Inferior parietal cortex (tissue), 1 donor: ENCODE measurements at regions not wholly inside any gene's neighbourhood (a gene's known extent, or its start where the extent isn't known, plus 50 kb on each side); places are given as distances from the start of the nearest gene placed in this dataset.

Experiments
- DNase-seq: peaks from one replicate; pipeline ENCODE4 v3.0.0-alpha.2; 2016; ENCODE audit errors: extremely low spot score

DNA sequence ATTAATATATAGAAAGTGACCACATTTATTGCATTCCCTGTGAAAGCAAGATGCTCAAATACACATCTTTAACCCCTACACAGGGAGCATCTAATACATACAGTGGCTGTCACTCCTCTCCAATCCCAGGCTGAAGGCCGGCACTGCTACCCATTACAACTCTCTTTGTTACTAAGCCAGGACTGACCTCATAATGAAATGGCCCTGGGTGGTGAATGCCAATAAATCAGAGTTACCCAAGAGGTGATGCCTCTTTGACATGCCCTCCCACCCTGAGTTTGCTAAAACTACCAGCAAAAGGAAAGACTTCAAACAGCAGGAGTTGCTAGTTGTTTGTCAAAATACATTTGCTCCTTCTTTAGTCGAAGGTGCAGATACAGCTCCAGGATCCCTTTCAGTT, 214.2 kb downstream of the FOXA2 start:
- DNase-seq: no peak

DNA sequence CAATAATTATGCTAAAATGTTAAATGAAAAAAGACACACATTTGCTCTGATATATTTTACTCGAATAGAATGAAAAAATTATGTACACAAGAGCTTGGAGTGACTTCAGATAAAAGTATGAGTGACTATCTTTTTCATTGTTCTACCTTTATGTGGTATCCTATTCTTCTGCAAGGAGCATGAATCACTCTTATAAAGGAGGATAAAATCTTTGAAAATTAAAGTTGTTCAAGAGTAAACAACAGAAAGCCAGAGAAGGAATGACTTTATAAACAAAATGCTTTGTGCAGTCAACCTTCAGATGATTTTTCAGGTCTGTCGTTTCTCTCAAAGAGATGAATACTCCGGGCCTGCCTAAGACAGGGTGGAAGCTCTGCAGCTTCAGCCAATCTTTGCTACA, 215.3 kb downstream of the FOXA2 start:
- no peak for DNase-seq

DNA sequence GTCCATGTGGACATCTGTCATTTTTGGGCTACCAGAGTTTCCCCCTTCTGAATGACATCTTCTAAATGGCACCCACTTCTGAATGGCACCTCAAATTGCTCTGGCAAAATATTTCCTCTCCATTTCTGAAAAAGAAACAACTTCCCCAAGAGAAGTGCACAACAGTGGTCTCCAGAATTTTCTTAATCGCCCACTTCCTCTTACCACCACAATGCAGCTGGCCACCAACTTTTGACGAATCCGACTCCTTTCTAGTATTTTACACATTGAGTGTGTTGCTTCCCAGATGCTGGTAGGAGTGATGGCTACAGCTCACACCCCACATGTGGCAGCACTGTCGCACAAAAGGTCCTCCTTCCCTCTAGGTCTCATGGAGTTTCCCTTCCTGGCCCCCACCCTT, 216.1 kb downstream of the FOXA2 start:
- no peak for DNase-seq

DNA sequence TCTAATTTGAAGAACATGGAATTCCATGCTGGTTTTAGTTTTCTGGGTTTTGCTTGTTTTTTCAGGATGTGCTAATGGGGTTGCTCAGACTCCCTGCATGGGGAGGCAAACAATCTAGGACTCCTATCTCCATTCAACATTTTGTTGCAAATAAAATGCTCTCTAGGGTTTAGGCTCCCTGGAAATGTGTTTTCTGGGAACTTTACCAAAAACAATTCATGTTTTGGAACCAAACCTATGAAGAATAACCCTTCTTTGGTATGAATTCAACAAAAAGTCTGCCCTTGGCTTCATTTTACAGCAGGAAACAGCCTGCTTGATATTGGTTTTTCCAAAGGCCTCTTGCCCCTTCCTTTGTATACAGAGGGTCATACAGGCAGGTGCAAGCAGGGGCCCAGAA, 217.7 kb downstream of the FOXA2 start:
- DNase-seq: no peak

DNA sequence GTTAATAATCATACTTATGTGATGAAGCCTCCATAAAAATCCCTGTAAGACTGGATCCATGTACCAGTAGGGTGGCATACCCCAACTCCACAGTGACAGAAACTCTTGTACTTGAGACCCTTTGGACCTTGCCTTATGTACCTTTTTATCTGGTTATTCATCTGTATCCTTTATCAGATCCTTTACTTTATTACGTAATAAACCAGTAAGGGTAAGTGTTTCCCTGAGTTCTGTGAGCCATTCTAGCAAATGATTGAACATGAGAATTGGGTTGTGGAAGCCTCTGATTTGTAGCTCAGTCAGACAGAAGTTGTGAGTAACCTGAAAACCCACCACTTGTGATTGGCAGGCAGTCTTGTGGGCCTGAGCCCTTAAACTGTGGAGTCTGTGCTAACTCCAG, 229.7 kb downstream of the FOXA2 start:
- DNase-seq: no peak

DNA sequence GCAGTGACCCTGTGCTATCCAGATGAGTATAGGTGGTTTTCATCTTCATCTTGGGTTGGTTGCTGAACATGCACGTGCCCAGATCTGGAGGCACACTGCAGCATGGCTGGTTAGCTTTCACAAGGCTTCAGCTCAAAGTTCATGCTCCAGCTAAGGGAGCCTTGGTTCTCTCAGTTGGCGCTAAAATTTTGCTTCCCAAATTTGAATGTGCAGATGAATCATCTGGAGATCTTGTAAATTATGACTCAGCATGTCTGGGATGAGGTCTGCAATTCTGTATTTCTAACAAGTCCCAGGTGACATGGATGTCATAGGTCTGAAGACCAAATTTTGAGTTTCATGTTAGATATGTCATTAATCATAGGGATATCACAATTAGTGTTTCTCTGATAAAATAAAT, 230.8 kb downstream of the FOXA2 start:
- DNase-seq: no peak

DNA sequence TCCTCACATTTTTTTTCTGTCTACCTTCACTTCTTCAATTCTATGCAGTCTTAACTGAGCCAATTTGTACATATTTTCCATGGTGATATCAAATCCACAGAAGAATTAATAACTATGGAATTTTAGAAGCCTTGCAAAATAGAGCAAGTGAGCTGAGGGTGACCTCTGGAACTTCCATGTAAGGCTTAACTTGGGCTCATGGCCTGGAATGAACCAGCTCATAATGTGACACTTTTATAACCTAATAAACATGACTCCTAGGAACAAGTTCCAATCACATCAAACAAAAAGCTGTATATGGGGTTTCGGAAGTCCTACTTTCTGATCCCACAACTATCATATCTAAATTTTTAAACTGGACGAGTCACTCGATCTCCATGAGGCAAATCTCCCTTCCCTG, 232.4 kb downstream of the FOXA2 start:
- no peak for DNase-seq

DNA sequence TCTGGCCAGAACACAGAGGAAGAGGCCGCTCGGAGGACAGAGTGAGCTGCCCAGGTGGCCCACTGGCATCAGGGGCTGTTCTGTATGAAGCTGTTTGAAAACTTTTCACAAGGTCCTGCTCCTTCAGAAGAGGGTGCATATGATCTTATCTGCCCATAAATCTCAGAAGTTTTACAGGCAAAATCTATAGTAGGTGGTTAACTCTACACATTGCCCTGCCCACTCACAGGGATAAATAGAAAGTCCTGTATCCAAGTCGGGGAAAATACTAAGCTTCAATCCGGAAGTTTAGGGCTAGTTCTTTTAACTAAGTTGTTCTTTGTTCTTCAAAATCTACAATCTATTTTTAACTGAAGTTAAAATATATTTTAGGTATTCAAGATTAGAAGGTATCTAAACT, 233.7 kb downstream of the FOXA2 start:
- no peak for DNase-seq

DNA sequence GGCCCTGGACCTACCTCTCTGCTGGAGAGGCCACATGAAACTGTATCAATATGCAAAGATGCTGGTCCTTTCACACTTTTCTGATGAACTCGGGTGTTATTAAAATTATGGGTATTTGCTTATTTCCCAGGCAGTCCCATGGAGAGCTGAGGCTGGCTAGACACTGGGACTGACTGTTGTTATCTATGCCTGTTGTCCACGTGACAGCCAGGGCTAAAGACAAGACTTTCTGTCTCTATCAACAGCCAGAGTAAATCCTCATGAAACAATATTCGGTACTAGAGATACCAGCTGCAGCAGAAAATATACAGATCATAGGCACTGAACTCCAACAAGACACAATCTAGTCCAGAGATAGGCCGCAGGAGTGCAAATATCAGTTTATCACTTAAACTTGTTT, 236.4 kb downstream of the FOXA2 start:
- no peak for DNase-seq

DNA sequence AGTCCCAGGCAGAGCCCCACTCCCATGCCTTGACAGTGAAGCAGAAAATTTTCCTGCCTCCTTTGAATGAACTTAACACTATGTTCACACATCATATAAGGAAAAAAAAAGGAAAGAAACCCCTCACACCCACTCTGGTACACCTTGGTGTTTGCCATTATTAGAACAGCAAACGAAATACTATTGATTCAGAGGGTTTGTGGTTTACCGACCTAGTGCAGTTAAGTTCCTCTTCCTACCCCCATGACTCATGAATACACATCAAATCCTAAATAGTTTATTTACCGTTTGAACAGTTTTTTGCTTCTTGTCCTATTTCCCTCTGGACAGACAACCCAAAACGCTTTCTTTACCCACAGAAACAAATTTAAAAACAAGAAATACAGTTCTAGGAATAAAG, 237.7 kb downstream of the FOXA2 start:
- no peak for DNase-seq

DNA sequence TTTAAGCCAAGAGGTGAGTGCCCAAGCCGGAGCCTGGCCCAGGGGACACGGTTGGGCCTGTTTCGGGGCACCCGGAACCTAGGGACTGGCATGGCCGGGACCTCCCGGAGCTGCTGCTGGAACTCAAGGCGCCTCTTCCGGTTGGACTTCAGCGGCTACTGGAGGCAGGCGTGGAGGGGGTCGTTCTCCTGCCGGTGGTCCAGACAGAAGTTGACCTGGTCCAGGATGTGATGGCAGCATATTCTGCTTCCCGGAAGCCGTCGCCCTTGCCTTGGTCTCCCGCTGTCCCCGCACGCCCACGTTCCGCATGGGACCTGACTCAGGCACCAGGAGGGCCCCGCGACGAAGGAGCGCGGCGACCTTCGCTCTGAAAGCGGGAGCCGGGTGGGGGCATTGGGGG, 240.8 kb downstream of the FOXA2 start:
- DNase-seq: no peak

DNA sequence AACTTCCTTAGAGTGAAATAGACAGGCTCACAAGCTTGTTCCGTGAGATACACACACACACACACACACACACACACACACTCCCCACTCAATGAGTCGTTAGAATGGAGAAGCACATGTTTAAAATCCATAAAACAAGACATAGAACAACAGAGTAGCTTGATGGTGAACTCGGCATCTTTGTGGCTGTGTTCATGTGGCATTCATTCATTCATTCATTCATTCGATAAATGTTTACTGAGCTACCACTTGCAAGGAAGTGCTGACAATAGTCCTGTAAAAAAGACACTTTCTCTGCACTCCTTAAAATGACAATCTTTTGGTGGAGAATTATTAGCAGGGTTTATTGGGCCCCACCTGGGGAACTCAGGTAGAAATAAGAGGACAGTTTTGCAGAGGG, 242.0 kb downstream of the FOXA2 start:
- no peak for DNase-seq

DNA sequence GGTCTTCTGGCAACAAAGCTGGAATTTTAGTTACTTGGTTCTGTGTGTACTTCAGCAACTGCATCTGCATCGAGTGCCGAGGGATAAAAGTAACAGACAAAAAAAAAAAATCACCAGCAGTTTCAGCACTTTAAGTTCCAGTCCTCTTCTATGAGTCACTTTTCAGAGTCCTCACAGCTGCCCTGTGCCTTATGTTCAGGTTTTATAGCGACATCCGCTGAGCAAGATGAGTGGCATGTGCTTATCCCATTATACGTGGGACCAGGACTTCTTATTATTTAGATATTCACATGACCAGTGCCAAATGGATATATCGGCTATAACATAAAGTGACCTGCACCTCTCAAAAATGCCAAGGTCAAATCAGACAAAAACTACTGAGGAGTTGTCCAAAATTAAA, 242.9 kb downstream of the FOXA2 start:
- no peak for DNase-seq

DNA sequence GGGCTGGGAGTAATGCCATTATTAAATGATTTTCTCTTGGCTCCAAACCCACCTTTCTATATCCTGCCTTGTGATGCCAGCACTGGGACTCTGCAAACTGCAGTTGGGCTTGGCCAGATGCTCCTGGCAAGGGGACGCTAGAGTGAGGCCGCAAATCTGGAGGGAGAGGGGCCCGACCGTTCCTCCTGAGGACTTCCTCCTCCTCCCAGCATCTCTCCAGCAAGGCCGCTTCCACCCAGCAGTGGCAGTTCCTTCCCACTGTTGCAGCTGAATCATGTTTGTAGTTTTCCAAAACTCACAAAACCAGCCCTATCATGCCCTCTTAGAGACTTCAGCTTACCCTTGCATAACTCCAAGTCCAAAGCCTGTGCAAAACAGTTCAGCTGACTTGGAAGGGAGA, 244.4 kb downstream of the FOXA2 start:
- DNase-seq: no peak

DNA sequence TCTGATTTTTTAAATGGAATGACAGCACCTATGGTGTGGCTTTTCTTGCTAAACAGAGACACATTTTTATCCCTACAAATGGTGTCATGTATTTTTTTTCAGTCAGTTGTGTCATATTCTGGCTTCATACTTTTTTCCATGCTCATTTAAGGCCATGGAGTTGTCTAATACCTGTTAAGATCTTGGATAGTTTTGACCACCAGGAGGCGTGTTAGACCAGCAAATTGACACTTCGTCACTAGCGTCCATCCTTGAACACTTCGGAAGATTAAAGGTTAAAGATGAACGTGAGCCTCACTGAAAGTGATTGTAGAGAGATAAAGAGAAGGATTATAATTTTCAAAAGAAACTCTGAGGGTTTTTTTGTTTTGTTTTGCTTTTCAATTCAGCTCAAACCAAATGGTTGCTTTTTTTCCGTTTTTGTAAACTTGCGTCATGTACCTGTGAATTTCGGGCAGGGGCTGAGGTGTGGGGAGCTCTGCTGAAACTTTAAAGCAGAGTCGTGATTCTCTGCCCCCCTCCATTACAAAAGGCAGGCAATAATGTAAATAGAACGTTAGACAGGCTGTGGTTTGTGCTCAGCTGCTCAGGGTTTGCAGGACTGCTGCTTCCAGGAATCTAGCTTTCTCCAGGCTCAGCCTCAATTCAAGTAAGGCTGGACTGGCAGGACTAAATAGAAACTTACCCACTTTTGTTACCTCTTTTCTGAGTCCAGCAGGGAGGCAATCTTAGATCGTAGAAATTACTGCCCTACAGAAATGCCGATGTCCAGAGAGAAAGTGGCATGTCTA, 245.1 kb downstream of the FOXA2 start:
- DNase-seq: peak; percentile 85

DNA sequence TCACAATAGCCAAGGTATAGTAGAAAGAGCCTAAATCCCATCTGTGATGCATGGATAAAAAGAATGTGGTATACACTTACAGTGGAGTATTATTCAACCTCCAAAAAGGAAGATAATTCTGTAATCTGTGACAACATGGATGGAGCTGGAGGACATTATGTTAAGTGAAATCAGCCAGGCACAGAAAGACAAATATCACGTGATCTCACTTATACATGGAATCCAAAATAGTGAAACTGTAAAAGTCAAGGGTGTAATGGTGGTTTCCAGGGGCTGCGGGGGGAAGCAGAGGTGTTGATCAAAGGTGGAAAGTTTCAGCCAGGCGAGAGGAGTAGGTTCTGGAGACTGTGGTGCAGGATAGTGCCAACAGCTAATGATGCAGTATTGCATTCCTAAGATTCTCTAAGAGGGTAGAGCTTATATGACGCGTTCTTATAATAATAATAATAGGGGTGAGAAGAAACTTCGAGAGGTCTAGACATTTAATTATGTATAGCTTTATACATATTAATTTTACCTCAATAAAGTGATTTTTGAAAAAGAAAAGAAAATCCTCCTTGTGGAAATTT, 246.1 kb downstream of the FOXA2 start:
- DNase-seq: no peak

DNA sequence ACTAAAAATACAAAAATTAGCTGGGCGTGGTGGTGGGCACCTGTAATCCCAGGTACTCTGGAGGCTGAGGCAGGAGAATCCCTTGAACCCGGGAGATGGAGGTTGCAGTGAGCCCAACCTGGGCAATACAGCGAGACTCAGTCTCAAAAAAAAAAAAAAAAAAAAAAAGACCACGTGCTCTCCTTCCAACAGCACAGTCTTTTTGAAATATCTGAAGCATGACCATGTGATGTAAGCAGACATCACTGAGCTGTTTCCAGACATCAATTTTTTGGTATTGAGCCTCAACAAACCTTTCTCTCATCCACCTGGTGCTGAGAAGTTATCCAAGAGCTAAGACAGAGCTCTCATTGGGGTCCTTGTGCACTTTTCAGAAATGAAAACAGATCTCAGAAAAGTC, 249.2 kb downstream of the FOXA2 start:
- no peak for DNase-seq

DNA sequence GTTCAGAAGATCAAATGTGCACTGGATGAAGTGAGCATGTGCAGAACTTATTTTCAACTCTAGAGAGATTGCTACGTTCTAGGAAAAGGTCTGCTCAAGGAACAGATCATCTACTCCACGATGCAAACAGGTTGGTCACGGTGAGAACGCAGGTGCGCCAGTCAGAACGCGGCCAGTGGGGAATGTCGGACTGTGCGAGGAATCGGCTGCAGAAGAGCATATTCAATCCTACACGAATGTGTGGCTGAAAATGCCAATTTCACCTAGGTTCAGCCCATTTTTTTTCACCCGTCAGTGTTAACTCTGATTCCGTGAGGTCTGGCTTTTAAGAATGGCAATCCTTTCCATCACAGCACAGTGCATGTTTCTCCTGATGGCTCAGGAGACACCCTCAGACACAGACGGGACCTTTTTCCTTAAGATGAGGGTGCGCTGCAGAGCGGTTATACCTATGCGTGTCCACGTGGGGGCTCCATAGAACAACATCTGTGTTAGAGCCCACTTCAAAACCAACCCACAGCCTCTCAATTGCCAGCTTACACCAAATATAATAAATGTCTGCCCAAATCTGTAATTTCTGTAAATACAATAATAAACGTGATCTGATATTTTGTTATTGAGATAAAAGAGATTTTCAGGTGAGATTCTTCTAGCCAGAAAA, 250.4 kb downstream of the FOXA2 start:
- DNase-seq: peak; percentile 44

DNA sequence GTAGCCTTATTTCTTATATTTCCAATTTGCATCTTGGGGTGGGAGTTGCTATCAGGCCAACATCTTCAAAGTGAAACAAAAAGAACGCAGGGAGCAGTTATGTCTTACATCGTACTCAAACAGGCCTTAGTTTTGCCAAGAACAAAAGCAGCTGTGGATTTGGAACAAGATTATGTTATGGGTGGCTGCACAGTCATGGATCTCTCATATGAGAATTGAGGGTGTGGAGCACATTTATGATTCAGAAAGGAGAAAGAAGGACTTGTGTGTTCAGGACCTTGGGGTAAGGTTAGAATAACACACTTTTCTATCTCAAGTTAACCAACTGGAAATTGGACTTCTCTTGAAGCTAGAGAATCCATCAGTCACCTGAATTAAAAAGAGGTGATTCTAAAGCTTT, 259.9 kb downstream of the FOXA2 start:
- no peak for DNase-seq

DNA sequence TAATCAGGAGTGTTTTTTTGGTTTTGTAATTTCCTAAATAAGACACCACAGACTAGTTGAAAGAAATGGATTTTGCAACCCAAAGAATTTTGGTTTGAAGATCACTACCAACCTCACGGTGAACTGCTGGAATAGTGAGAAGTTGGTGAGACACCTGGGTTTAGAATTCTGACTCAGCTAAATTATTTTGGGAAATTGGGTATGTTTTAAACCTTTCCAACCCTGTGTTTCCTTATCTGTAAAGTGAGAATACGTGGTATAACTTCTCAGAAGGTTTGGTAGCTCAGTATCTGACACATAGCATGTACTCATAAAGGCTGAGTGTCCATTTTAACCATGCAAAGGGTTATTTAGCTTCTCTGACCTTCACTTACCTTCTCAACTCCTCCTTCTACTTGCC, 261.9 kb downstream of the FOXA2 start:
- DNase-seq: no peak

DNA sequence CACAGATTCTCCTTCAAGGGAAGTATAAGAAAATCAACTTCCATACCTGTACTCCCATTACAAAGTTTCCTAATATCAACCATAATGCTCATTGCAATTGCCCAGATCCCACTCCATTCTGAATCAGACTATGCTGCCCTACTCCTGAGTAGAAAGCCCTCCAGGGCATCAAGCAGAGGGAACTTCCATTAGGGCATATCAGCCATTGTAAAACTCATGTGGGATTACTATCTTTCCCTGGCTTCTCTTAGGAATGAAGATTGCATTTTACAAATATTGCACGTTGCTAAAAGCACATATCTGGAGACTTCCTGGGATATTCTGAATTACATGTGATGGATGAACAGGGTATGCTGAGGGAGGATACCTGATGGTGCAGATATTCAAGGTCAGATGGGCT, 263.2 kb downstream of the FOXA2 start:
- DNase-seq: no peak

DNA sequence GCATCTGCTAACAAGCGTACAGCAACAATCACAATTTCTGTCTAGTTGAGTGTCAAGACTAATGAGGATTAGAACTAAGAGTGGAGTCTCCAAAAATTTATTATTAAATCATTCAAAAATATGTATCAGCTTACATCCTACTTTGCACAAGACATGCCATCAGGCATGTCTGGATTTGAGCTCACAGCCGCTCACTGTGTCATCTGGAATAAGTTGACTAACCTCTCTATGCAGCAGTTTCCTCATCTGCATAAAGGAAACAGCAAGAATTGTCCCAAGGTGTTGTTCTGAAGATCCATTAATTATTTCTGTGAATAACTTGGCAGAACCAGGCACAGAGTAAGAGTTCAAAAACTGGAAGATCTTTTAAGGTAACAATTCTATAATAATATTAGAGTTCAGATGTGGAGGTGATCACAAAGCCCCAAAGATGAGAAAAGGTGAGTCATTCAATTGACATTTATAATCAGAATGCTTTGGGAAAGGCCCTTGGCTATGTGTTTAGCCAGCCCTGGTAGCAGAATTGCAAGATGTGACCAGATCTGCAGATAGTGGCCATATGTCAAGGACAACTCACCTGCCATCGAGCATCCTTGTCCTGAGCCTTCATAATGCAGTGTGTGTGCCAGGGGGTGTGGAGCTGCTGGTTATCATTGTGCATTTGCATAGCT, 264.0 kb downstream of the FOXA2 start:
- no peak for DNase-seq

DNA sequence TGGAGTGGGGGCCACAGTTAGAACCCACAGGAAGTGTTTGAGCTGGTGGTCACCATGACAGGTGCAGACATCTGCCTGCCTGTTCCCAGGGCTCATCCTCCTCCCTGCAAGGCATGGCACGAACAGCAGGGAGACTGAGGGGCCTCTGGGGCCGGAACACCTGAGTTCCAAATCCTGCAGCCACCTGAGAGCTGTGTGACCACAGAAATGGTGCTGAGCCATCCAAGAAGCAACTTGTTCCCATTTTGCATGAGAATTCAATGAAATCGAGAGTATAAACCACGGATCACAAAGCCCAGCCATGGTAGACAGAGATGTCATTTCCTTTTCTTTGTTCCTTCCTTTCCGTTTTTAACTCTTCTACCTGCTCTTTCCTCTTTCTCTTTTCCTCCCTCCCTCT, 268.6 kb downstream of the FOXA2 start:
- DNase-seq: no peak
